Panc1 (cell line): ENCODE measurements at regions not wholly inside any gene's neighbourhood (a gene's known extent, or its start where the extent isn't known, plus 50 kb on each side); places are given as distances from the start of the nearest gene placed in this dataset.

ENCODE experiments used
- ATAC-seq: fragments of 200-7000 bp; cut with Tn5 transposase; 2 replicates; pipeline ENCODE4 v1.9.1; 2020; ENCODE audit warnings: mild to moderate bottlenecking, moderate library complexity
- BruUV-seq: library from RNA; stranded (reverse); fragments of 400-500 nt; replicated peaks from 2 replicates; lab custom pipeline; 2021; lab: Mats Ljungman, UMichigan
- CTCF ChIA-PET: fragments of 300-600 bp; sonication (Branson Sonifier 250); formaldehyde crosslinking; loops from one replicate; lab custom pipeline; 2022; ENCODE audit warnings: antibody characterized with exemption; lab: Charles Lee
- POLR2A ChIA-PET: fragments of 300-600 bp; sonication (Branson Sonifier 250); formaldehyde crosslinking; loops from one replicate; lab custom pipeline; 2022; ENCODE audit warnings: antibody characterized with exemption; lab: Charles Lee
- DNase-seq: peaks from one replicate; pipeline ENCODE4 v3.0.0-alpha.2; 2010; ENCODE audit warnings: low read depth, low spot score
- H3K27ac ChIP-seq: 2 replicates; pipeline ENCODE4 v1.5.1; 2011; ENCODE audit warnings: mild to moderate bottlenecking, low read length, inconsistent platforms
- H3K27me3 ChIP-seq: fragments of 200-500 bp; sonication (Bioruptor generic); 2 replicates; pipeline ENCODE4 v1.6.0; 2014; ENCODE audit warnings: low read length, inconsistent platforms; ENCODE audit not compliant: control insufficient read depth, insufficient read depth
- H3K36me3 ChIP-seq: fragments of 200-500 bp; sonication (Bioruptor generic); 2 replicates; pipeline ENCODE4 v1.5.1; 2014; ENCODE audit warnings: inconsistent platforms, mild to moderate bottlenecking, low read length, moderate library complexity; ENCODE audit not compliant: control insufficient read depth, insufficient read depth
- H3K4me1 ChIP-seq: 2 replicates; pipeline ENCODE4 v1.5.1; 2011; ENCODE audit warnings: inconsistent platforms, mild to moderate bottlenecking, low read length, moderate library complexity; ENCODE audit not compliant: control insufficient read depth, insufficient read depth
- H3K4me3 ChIP-seq, 2 experiments: 2 replicates each; pipeline ENCODE4 v1.5.1; 2011 to 2012; ENCODE audit warnings: low read depth in 2 of 2, low read length in 2 of 2, mild to moderate bottlenecking in 2 of 2, inconsistent platforms in 1 of 2, moderate library complexity in 1 of 2
- H3K9me3 ChIP-seq: fragments of 200-500 bp; sonication (Bioruptor generic); 2 replicates; pipeline ENCODE4 v1.5.1; 2014; ENCODE audit warnings: low read depth, mild to moderate bottlenecking, inconsistent platforms, low read length, moderate library complexity; ENCODE audit not compliant: control insufficient read depth, insufficient read depth
- POLR2AphosphoS5 ChIP-seq: IDR thresholded peaks from 2 replicates; pipeline ENCODE4 v1.6.1; 2012; ENCODE audit warnings: mild to moderate bottlenecking, low read depth, low read length, moderate library complexity
- SIN3A ChIP-seq: IDR thresholded peaks from 2 replicates; pipeline ENCODE4 v1.6.1; 2012; ENCODE audit warnings: low read depth, mild to moderate bottlenecking, low read length, moderate library complexity, borderline replicate concordance; ENCODE audit not compliant: insufficient read depth
- TCF7L2 ChIP-seq: IDR thresholded peaks from 2 replicates; pipeline ENCODE4 v1.6.1; 2011; ENCODE audit warnings: mild to moderate bottlenecking, low read depth, low read length, inconsistent platforms
- in situ Hi-C: cut with HindIII; loops from 2 replicates; pipeline ENCODE4 v1.10.0; 2016; ENCODE audit warnings: low sequenced_read_pairs, low pct_unique_long_range_greater_than_20kb
- intact Hi-C: fragments of 100-400 bp; cut with micrococcal nuclease; formaldehyde crosslinking; loops from one replicate; pipeline ENCODE4 v1.10.0; 2022; ENCODE audit not compliant: unreplicated experiment
- TF ChIP-seq, protein P1 (sequence below): fragments of 450-650 bp; IDR thresholded peaks from 2 replicates; pipeline ENCODE4 v1.5.1; 2017; ENCODE audit warnings: mild to moderate bottlenecking
- TF ChIP-seq, protein P2 (sequence below), 2 experiments: IDR thresholded peaks; 2 replicates each; pipeline ENCODE4 v1.6.1; 2011 to 2012; ENCODE audit warnings: low read depth in 2 of 2, control low read depth in 1 of 2, low read length in 1 of 2, mild to moderate bottlenecking in 1 of 2, moderate library complexity in 1 of 2; ENCODE audit not compliant: insufficient read depth in 1 of 2

DNA sequence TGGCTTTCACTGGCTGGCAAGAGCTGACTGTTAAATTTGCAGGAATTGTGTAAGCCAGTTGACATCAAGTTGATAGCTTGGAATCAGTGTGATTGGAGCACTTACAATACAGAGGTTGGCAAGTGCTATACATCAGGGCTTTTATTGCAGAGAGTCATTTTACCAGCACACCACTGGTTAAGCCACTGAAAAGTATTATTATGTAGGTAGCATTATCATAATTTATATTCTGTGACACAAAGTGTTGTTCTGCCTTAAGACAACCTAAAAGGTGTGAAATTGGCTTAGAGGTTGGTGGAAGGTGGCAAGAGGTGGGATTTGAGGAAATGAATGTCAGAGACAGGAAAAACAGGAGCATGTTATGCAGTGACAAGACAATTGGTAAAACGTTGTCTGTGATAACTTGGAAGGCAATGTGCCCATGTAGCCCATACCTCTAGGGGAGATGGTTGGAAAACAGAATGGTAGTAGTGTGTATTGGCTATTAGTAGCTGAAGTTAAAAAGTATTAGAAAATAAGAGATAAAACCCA lies 172.9 kb upstream of the PRICKLE1 start:
- H3K4me1 ChIP-seq: 0 out of 2 replicates have a peak, but pooled peaks cover 2% of the 10 kb centered on the region
- no peaks in the 10 kb centered on the region for H3K27me3 ChIP-seq
- CTCF ChIA-PET: no interaction called here
- intact Hi-C loops: no loop called here
- no peak overlapping the region for H3K4me3 ChIP-seq
- no peaks in the 10 kb centered on the region for H3K36me3 ChIP-seq
- no peak for DNase-seq
- no TSS peak for BruUV-seq
- no peak for ATAC-seq
- no peak overlapping the region for H3K27ac ChIP-seq
- POLR2A ChIA-PET: no interaction called here
- TF ChIP-seq, protein P1, sequence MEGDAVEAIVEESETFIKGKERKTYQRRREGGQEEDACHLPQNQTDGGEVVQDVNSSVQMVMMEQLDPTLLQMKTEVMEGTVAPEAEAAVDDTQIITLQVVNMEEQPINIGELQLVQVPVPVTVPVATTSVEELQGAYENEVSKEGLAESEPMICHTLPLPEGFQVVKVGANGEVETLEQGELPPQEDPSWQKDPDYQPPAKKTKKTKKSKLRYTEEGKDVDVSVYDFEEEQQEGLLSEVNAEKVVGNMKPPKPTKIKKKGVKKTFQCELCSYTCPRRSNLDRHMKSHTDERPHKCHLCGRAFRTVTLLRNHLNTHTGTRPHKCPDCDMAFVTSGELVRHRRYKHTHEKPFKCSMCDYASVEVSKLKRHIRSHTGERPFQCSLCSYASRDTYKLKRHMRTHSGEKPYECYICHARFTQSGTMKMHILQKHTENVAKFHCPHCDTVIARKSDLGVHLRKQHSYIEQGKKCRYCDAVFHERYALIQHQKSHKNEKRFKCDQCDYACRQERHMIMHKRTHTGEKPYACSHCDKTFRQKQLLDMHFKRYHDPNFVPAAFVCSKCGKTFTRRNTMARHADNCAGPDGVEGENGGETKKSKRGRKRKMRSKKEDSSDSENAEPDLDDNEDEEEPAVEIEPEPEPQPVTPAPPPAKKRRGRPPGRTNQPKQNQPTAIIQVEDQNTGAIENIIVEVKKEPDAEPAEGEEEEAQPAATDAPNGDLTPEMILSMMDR: no peak
- no peak for TF ChIP-seq TCF7L2
- no peak for TF ChIP-seq SIN3A
- TF ChIP-seq POLR2AphosphoS5: no peak
- TF ChIP-seq, protein P2, sequence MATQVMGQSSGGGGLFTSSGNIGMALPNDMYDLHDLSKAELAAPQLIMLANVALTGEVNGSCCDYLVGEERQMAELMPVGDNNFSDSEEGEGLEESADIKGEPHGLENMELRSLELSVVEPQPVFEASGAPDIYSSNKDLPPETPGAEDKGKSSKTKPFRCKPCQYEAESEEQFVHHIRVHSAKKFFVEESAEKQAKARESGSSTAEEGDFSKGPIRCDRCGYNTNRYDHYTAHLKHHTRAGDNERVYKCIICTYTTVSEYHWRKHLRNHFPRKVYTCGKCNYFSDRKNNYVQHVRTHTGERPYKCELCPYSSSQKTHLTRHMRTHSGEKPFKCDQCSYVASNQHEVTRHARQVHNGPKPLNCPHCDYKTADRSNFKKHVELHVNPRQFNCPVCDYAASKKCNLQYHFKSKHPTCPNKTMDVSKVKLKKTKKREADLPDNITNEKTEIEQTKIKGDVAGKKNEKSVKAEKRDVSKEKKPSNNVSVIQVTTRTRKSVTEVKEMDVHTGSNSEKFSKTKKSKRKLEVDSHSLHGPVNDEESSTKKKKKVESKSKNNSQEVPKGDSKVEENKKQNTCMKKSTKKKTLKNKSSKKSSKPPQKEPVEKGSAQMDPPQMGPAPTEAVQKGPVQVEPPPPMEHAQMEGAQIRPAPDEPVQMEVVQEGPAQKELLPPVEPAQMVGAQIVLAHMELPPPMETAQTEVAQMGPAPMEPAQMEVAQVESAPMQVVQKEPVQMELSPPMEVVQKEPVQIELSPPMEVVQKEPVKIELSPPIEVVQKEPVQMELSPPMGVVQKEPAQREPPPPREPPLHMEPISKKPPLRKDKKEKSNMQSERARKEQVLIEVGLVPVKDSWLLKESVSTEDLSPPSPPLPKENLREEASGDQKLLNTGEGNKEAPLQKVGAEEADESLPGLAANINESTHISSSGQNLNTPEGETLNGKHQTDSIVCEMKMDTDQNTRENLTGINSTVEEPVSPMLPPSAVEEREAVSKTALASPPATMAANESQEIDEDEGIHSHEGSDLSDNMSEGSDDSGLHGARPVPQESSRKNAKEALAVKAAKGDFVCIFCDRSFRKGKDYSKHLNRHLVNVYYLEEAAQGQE (IDR thresholded peaks at IDR 0.05; ENCODE audit: insufficient read depth in 1 of 2, low read depth in 2 of 2, low read length in 1 of 2): no peak
- in situ Hi-C loops: no loop called here
- H3K9me3 ChIP-seq: no peaks in the 10 kb centered on the region

GRCh38 chr12:42761601-42762350 lies 172.2 kb upstream of the PRICKLE1 start:
- Histone ChIP-seq H3K9me3 (no peaks in the 10 kb centered on the region), H3K36me3 (no peaks in the 10 kb centered on the region), H3K27me3 (no peaks in the 10 kb centered on the region), H3K4me1 (peaks cover 7% of the 10 kb centered on the region; the same call in 1 of the 2 replicates), H3K4me3 (no peak overlapping the region), H3K27ac (peak overlapping the region; percentile 48; the same call in 1 of the 2 replicates)
- TF ChIP-seq POLR2AphosphoS5 (no peak), SIN3A (no peak), TCF7L2 (no peak)
- TF ChIP-seq, protein P2 (IDR thresholded peaks at IDR 0.05; ENCODE audit: insufficient read depth in 1 of 2, low read depth in 2 of 2, low read length in 1 of 2): no peak
- TF ChIP-seq, protein P1: no peak
- CTCF ChIA-PET: no interaction called here
- DNase-seq: no peak
- POLR2A ChIA-PET: interaction anchor here (0.5 kb wide), 1 partner anchor 651 kb away, joined by 14 read pairs; no protein-coding TSS in a partner anchor
- no TSS peak for BruUV-seq
- ATAC-seq: no peak
- intact Hi-C loops (no loop called here), in situ Hi-C loops (no loop called here)
